Bone marrow (tissue), 2 donors: ENCODE measurements at regions not wholly inside any gene's neighbourhood (a gene's known extent, or its start where the extent isn't known, plus 50 kb on each side); places are given as distances from the start of the nearest gene placed in this dataset.

Experiments used
- DNase-seq, 2 donors: peaks; one replicate each; lab custom pipeline; 2025; lab: John Stamatoyannopoulos, UW

GRCh38 chrX:149152941-149153340, 352.2 kb downstream of the IDS start:
- no peak for DNase-seq

DNA sequence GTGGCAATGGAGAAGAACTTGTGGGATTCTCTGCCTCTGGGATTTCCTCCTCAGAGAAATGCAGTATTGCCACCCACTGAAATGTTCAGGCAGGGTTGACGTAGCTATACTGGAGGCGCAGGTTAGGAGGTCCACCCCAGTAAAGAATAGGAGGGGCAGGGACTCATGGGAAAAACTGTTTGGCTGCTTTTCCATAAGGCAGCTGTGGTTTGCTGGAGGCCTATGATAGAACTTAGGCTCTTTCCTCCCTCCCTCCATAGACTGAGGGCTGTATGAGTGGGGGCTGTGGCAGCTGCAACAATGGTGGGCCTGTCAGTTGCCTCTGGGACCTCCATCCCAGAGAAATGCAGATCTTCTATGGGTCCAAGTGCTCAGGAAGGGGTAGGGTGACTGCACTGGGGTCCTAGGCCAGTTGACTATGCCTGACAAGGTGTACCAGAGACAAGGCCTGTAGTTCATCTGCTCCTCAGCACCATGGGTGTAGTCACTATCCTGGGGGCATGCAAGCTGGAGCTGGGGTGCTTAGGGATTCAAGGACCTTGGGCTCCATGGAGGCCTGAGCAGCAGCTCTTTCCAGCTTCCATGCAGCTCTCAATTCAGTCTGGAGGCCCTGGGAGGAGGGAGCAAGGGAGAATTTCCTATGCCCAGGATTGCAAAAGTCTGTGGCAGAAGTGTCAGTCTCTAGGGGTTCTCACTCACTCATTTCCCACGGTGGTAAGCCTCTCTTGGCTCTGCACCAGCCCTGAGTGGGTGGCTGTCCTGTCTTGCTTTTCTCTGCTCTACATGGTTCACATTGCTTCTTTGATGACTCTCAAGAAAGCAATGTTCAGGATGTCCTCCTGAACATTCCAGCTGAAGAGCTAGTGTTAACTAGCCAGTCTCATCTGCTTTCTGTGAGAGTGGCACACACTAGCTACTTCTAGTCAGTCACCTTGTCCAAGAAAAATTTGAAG, 353.0 kb downstream of the IDS start:
- DNase-seq = no peak

DNA sequence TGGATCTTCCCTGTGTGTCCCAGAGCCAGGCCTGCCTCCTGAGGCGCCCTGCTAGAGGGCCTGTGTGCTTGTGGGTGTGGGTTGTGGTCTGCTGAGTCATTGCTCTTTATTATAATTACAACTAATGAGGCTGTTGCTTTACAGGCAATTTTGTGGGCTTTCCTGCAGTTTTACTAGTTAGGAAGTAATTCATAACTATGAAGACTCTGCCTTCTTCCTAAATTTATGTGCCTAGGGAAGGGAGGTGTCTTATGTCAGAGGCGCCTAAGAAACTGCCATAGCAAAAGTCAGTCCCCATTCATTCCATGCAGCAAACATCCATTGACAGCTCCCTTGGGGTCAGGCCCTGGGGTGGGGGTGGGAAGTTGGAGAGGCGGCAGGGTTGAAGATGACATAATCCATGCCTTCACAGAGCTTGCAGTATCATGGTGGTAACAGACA, 359.2 kb downstream of the IDS start:
- no peak for DNase-seq

DNA sequence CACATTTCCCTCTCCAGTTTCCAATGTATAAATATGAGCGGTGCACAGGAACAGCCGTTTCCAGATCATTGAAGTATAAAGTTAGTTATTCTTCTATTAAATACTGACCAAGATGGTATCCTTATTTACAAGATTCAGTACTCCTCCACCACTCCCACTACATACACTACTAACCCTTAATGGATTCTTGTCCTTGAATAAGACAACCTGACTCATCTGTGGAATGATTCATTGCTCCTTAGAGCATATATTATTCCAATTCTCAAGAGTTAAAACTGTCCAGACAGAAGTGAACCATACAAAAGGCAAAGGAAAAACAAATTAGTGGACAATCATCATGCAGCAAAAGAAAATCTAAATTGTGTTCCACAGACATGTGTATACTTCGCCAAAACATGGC, 373.3 kb downstream of the IDS start:
- DNase-seq = no peak

GRCh38 chrX:149129767-149130166, 375.3 kb downstream of the IDS start:
- DNase-seq = no peak

GRCh38 chrX:149124526-149125108, 380.5 kb downstream of the IDS start:
- no peak for DNase-seq

- DNase-seq = no peak
Observed at GRCh38 chrX:149121206-149121920, 383.7 kb downstream of the IDS start.

DNA sequence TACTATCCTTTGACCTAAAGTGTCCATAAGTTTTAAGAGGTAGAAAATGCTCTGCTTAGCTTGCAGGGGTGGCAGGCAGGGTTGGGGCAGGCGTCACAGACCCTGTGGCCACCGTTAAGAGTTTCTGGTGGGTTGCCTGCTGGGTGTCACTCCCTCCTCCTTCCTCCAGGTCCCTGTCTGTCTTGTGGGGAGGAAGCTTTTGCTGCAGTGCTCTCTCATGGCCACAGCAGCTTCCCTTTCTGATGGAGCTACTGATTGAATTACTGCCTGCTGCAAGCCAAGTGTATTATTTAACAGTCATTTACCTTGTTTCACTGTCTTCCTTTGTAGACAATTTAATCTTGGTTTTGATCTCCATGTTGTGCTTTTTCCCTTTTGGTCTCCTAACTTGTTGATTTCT, 384.6 kb downstream of the IDS start:
- DNase-seq = no peak

DNA sequence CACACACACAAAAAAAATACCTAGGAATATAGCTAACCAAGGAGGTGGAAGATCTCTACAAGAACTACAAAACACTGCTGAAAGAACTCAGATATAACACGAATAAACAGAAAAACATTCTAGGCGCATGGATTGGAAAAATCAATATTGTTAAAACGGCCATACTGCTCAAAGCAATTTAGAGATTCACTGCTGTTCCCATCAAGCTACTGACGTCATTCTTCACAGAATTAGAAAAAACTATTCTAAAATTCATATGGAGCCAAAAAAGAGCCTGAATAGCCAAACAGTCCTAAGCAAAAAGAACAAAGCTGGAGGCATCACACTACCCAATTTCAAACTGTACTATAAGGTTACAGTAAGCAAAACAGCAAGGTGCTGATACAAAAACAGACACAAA, 390.2 kb downstream of the IDS start:
- DNase-seq = no peak

- DNase-seq = no peak
Observed at GRCh38 chrX:149114001-149114400, 391.1 kb downstream of the IDS start.

DNA sequence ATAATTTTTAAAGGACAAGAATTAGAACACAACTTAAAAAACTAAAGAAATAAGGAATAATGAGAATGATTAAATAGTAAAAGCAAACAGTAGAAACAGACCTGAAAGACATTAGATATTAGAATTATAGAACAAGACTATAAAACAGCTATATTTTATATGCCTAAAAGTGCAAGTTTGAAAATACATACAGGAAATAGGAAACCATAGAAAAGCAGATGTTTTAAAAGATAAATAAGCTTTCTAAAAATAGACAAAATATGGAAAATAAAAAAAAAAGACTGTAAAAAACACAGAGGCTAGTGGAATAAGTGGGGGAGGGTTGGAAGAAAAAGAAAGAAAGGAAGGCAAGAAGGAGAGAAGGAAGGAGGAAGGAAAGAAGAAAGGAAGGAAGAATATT, 407.3 kb downstream of the IDS start:
- no peak for DNase-seq

- DNase-seq = no peak
Observed at GRCh38 chrX:149092179-149092578, 412.9 kb downstream of the IDS start.

DNA sequence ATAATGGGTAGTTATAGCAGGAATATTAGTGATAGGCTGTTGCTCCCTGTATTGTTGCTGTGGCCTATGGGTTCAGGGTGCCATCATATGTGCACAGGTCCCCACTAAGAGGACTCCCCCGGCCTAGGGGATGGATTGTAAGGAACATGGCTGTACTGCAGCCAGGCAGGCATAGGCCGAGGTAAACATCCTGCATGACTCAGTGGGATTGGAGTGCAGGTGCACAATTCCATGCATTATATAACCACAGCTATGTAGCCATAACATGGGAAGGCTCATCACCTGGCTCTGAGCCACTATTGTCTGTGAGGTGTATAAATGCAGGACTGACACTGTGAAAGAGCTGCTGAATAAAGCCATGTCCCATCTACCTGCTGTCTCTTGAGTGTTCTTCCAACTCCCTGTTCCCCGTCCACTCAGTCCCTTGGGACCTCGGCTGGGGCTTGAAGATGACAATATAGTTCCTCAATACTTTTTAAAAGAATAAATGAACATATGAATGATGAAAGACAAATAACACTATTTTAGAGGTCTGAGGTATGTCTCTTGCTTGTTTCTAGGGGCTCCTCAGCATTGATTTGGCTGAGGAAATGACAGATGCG, 425.2 kb downstream of the IDS start:
- no peak for DNase-seq

DNA sequence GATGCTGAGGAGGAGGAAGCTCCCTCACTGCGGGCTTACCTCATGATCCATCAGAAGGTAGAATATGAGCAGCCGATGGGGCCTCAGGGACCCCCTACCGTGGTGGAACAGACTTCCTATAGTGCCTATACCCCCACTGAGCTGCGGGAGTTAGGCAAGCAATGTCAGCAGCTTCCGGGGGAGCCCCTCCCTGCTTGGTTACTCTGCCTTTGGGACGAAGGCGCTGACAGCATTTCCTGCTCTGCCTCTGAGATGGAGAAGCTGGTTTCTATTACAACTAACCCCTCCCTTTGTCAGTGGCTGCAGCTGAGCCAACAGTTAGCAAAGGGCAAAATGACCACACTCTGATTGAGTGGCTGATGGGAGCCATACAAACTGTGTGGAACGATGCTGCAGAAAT, 430.7 kb downstream of the IDS start:
- DNase-seq = peak in 1 of 2 donors; percentile 22

GRCh38 chrX:149073479-149073878, 431.6 kb downstream of the IDS start:
- no peak for DNase-seq

DNA sequence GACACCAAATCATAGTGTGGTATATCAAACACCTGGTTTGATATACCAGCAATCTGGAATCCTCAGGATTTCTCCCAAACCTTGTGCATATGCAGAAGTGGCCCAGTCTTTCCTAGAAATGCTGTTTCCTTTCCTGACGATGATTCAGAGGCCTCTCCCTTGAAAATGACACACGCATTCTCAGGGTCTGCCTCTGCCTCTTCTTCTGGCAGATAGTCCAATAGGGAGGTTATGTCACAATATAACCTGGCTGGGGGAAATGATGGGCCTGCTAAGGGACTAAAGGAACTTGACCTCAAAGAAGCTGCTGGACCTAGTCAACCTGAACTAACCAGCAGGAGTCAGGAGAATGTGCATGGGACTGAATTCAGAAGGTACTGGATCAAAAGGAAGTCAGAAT, 435.2 kb downstream of the IDS start:
- no peak for DNase-seq

- no peak for DNase-seq
Observed at GRCh38 chrX:149060921-149061320, 444.2 kb downstream of the IDS start.
